ENCODE measurements at regions not wholly inside any gene's neighbourhood (a gene's known extent, or its start where the extent isn't known, plus 50 kb on each side); places are given as distances from the start of the nearest gene placed in this dataset.

- TF ChIP-seq CTCF (IDR thresholded peaks at IDR 0.05), result no peak
- no peak for TF ChIP-seq POLR2A (IDR thresholded peaks at IDR 0.05)
Observed at GRCh38 chr16:62424206-62424605, 388.0 kb upstream of the CDH8 start.

All from transverse colon (tissue), 3 donors.